PC-3 (cell line): ENCODE measurements at regions not wholly inside any gene's neighbourhood (a gene's known extent, or its start where the extent isn't known, plus 50 kb on each side); places are given as distances from the start of the nearest gene placed in this dataset.

Experiments used
- ATAC-seq: fragments of 200-7000 bp; cut with Tn5 transposase; 2 replicates; pipeline ENCODE4 v1.9.1; 2020; ENCODE audit warnings: mild to moderate bottlenecking, moderate library complexity
- BruUV-seq: library from RNA; stranded (reverse); fragments of 400-500 nt; replicated peaks from 2 replicates; lab custom pipeline; 2021; lab: Mats Ljungman, UMichigan
- CTCF ChIA-PET: fragments of 300-600 bp; sonication (Branson Sonifier 250); formaldehyde crosslinking; loops from one replicate; lab custom pipeline; 2022; ENCODE audit warnings: antibody characterized with exemption; lab: Charles Lee
- POLR2A ChIA-PET: fragments of 300-600 bp; sonication (Branson Sonifier 250); formaldehyde crosslinking; loops from one replicate; lab custom pipeline; 2022; ENCODE audit warnings: antibody characterized with exemption; ENCODE audit not compliant: unreplicated experiment; lab: Charles Lee
- DNase-seq: peaks from one replicate; pipeline ENCODE4 v3.0.0-alpha.2; 2015
- H2AFZ ChIP-seq: fragments of 300-600 bp; sonication (generic); 2 replicates; pipeline ENCODE4 v1.6.0; 2016; ENCODE audit warnings: antibody characterized with exemption, low read length
- H3F3A ChIP-seq: fragments of 300-600 bp; sonication (generic); one replicate; pipeline ENCODE4 v1.6.0; 2017; ENCODE audit warnings: antibody characterized with exemption, low read length, control low read depth, mild to moderate bottlenecking; ENCODE audit not compliant: unreplicated experiment
- H3K27ac ChIP-seq: fragments of 300-600 bp; sonication (generic); 2 replicates; pipeline ENCODE4 v1.5.1; 2016; ENCODE audit warnings: mild to moderate bottlenecking, low read length
- H3K27me3 ChIP-seq: fragments of 300-600 bp; sonication (generic); 2 replicates; pipeline ENCODE4 v1.6.1; 2016; ENCODE audit warnings: low read length, mixed read lengths
- H3K36me3 ChIP-seq: fragments of 300-600 bp; sonication (generic); 2 replicates; pipeline ENCODE4 v1.6.1; 2016; ENCODE audit warnings: low read depth, mixed run types, low read length, mixed read lengths
- H3K4me1 ChIP-seq: fragments of 300-600 bp; sonication (generic); 2 replicates; pipeline ENCODE4 v1.5.1; 2016; ENCODE audit warnings: low read length; ENCODE audit not compliant: insufficient read depth
- H3K4me2 ChIP-seq: fragments of 300-600 bp; sonication (generic); 2 replicates; pipeline ENCODE4 v1.6.0; 2016; ENCODE audit warnings: low read length
- H3K4me3 ChIP-seq: fragments of 300-600 bp; sonication (generic); 2 replicates; pipeline ENCODE4 v1.5.1; 2016; ENCODE audit warnings: mild to moderate bottlenecking, low read length, mixed read lengths
- H3K79me2 ChIP-seq: fragments of 300-600 bp; sonication (generic); 2 replicates; pipeline ENCODE4 v1.6.1; 2017; ENCODE audit warnings: low read length, mixed read lengths
- H3K9ac ChIP-seq: fragments of 300-600 bp; sonication (generic); 2 replicates; pipeline ENCODE4 v1.6.0; 2016; ENCODE audit warnings: mild to moderate bottlenecking, low read length
- H3K9me2 ChIP-seq: fragments of 300-600 bp; sonication (generic); replicated peaks from 2 replicates; pipeline ENCODE4 v1.6.1; 2016; ENCODE audit warnings: mixed run types, low read length, mixed read lengths
- H3K9me3 ChIP-seq: fragments of 300-600 bp; sonication (generic); 2 replicates; pipeline ENCODE4 v1.6.1; 2016; ENCODE audit warnings: low read length, mixed read lengths
- H4K20me1 ChIP-seq: fragments of 300-600 bp; sonication (generic); 2 replicates; pipeline ENCODE4 v1.6.1; 2016; ENCODE audit warnings: low read length, mixed read lengths
- CTCF ChIP-seq: fragments of 300-600 bp; sonication (generic); conservative IDR thresholded peaks from 2 replicates; pipeline ENCODE4 v1.5.1; 2017; ENCODE audit warnings: antibody characterized with exemption, low read depth, mild to moderate bottlenecking, low read length
- EZH2 ChIP-seq: fragments of 300-600 bp; sonication (generic); IDR thresholded peaks from one replicate; pipeline ENCODE4 v1.6.1; 2017; ENCODE audit warnings: antibody characterized with exemption, mild to moderate bottlenecking, low read length; ENCODE audit not compliant: unreplicated experiment
- EZH2phosphoT487 ChIP-seq: fragments of 300-600 bp; sonication (generic); IDR thresholded peaks from 2 replicates; pipeline ENCODE4 v1.6.1; 2018; ENCODE audit warnings: mild to moderate bottlenecking, antibody characterized with exemption, low read length, borderline replicate concordance
- intact Hi-C: fragments of 100-400 bp; cut with micrococcal nuclease; formaldehyde crosslinking; loops from 2 replicates; pipeline ENCODE4 v1.9.0; 2023

- ChIA-PET POLR2A (no interaction called here), CTCF (no interaction called here)
- Histone ChIP-seq H3K9ac (no peak overlapping the region), H3K36me3 (no peaks in the 10 kb centered on the region), H2AFZ (no peak overlapping the region), H3K9me3 (no peaks in the 10 kb centered on the region), H4K20me1 (no peaks in the 10 kb centered on the region), H3K4me2 (no peak overlapping the region), H3K79me2 (no peaks in the 10 kb centered on the region), H3K4me1 (no peaks in the 10 kb centered on the region), H3F3A (no peaks in the 10 kb centered on the region), H3K4me3 (no peak overlapping the region), H3K27me3 (no peaks in the 10 kb centered on the region), H3K27ac (no peak overlapping the region), H3K9me2 (no peaks in the 10 kb centered on the region)
- no peak for TF ChIP-seq CTCF
- no peak for TF ChIP-seq EZH2
- no peak for TF ChIP-seq EZH2phosphoT487
- no peak for ATAC-seq
- intact Hi-C loops: no loop called here
- no TSS peak for BruUV-seq
- no peak for DNase-seq
These were observed 512.2 kb upstream of the NR5A2 start for GRCh38 chr1:199515261-199515660.

- intact Hi-C loops: no loop called here
- ChIA-PET CTCF (no interaction called here), POLR2A (no interaction called here)
- DNase-seq: peak; percentile 32
- Histone ChIP-seq H3K4me3 (no peak overlapping the region), H3K4me2 (no peak overlapping the region), H3K9me3 (no peaks in the 10 kb centered on the region), H4K20me1 (no peaks in the 10 kb centered on the region), H2AFZ (no peak overlapping the region), H3K9ac (no peak overlapping the region), H3F3A (no peaks in the 10 kb centered on the region), H3K36me3 (no peaks in the 10 kb centered on the region), H3K27me3 (no peaks in the 10 kb centered on the region), H3K79me2 (no peaks in the 10 kb centered on the region), H3K27ac (no peak overlapping the region), H3K9me2 (no peaks in the 10 kb centered on the region), H3K4me1 (0 out of 2 replicates have a peak, but pooled peaks cover 7% of the 10 kb centered on the region)
- TF ChIP-seq EZH2phosphoT487 (no peak), CTCF (no peak), EZH2 (no peak)
- ATAC-seq: no peak
- BruUV-seq: no TSS peak
These were observed 505.2 kb upstream of the NR5A2 start for GRCh38 chr1:199522338-199522737.

- intact Hi-C loops: no loop called here
- POLR2A ChIA-PET: no interaction called here
- Histone ChIP-seq H4K20me1 (no peaks in the 10 kb centered on the region), H3F3A (no peaks in the 10 kb centered on the region), H3K27ac (no peak overlapping the region), H3K79me2 (no peaks in the 10 kb centered on the region), H3K4me1 (0 out of 2 replicates have a peak, but pooled peaks cover 7% of the 10 kb centered on the region), H3K27me3 (no peaks in the 10 kb centered on the region), H2AFZ (no peak overlapping the region), H3K4me3 (no peak overlapping the region), H3K36me3 (no peaks in the 10 kb centered on the region), H3K9ac (no peak overlapping the region), H3K9me2 (no peaks in the 10 kb centered on the region), H3K9me3 (no peaks in the 10 kb centered on the region), H3K4me2 (no peak overlapping the region)
- no peak for ATAC-seq
- no TSS peak for BruUV-seq
- no peak for DNase-seq
- no peak for TF ChIP-seq EZH2phosphoT487
- TF ChIP-seq CTCF: no peak
- no peak for TF ChIP-seq EZH2
- CTCF ChIA-PET: no interaction called here
These were observed 504.6 kb upstream of the NR5A2 start for GRCh38 chr1:199522936-199523335.
